K562 (cell line): ENCODE measurements at regions not wholly inside any gene's neighbourhood (a gene's known extent, or its start where the extent isn't known, plus 50 kb on each side); places are given as distances from the start of the nearest gene placed in this dataset.

Source experiments
- ATAC-seq: fragments of 200-7000 bp; cut with Tn5 transposase; 3 replicates; pipeline ENCODE4 v1.9.1; 2020; ENCODE audit warnings: moderate library complexity
- BruUV-seq: library from RNA; stranded (reverse); fragments of 400-500 nt; replicated peaks from 2 replicates; lab custom pipeline; 2021; lab: Mats Ljungman, UMichigan
- CTCF ChIA-PET: fragments of 300-600 bp; formaldehyde crosslinking; extraction: SDS; loops from one replicate; lab custom pipeline; 2021; ENCODE audit warnings: low intra/inter-chr PET ratio; lab: Yijun Ruan, JAX
- POLR2A ChIA-PET: fragments of 300-600, 350-650 bp; sonication (Branson Sonifier 250); formaldehyde crosslinking; extraction: SDS; loops from one replicate; lab custom pipeline; 2021; ENCODE audit warnings: antibody characterized with exemption, inconsistent platforms; lab: Yijun Ruan, JAX
- DNase-seq, 4 experiments: peaks; one replicate each; pipeline versions ENCODE4 v3.0.0 to v3.0.0-alpha.2; 2011 to 2018; ENCODE audit warnings: low spot score in 3 of 4, mixed read lengths in 3 of 4; ENCODE audit errors: extremely low read depth in 1 of 4
- FAIRE-seq: peaks from 2 replicates; lab custom pipeline; 2011; peaks lifted over from hg19 to GRCh38; lab: Jason Lieb, UNC
- H2AFZ ChIP-seq: 2 replicates; pipeline ENCODE4 v1.6.0; 2011; ENCODE audit warnings: low read depth, low read length, control low read depth, inconsistent platforms
- H3K27ac ChIP-seq: fragments of 200-600 bp; 3 replicates; pipeline ENCODE4 v1.8.0; 2011; ENCODE audit warnings: low read depth, mild to moderate bottlenecking, control low read depth, inconsistent platforms, low read length, moderate library complexity, mixed read lengths; ENCODE audit errors: extremely low read depth
- H3K27me3 ChIP-seq, 2 experiments: fragments of 300-600 bp in 1 of 2; 2 replicates in 1 of 2; 3 replicates in 1 of 2; pipeline versions ENCODE4 v1.6.0 to v1.8.0; 2011; ENCODE audit warnings: inconsistent platforms in 2 of 2, low read length in 2 of 2, mild to moderate bottlenecking in 1 of 2, mixed read lengths in 1 of 2, moderate library complexity in 1 of 2; ENCODE audit not compliant: control insufficient read depth in 2 of 2, insufficient read depth in 2 of 2
- H3K36me3 ChIP-seq: fragments of 300-600 bp; 3 replicates; pipeline ENCODE4 v1.8.0; 2011; ENCODE audit warnings: mild to moderate bottlenecking, low read length, inconsistent platforms; ENCODE audit not compliant: control insufficient read depth, insufficient read depth
- H3K4me1 ChIP-seq, 2 experiments: fragments of 200-600 bp in 1 of 2; replicated peaks in 1 of 2; 2 replicates in 1 of 2; 3 replicates in 1 of 2; pipeline versions ENCODE4 v1.5.1 to v1.8.0; 2011; ENCODE audit warnings: inconsistent platforms in 2 of 2, low read length in 2 of 2, mild to moderate bottlenecking in 1 of 2, mixed read lengths in 1 of 2, moderate library complexity in 1 of 2; ENCODE audit not compliant: control insufficient read depth in 2 of 2, insufficient read depth in 2 of 2
- H3K4me2 ChIP-seq: 2 replicates; pipeline ENCODE4 v1.6.1; 2011; ENCODE audit warnings: low read length, control low read depth, inconsistent platforms, mixed read lengths; ENCODE audit not compliant: insufficient read depth
- H3K4me3 ChIP-seq: fragments of 200-600 bp; sonication (generic), shearing (Covaris generic); 2 replicates; pipeline ENCODE4 v1.5.1; 2016; ENCODE audit warnings: control low read depth, inconsistent platforms
- H3K79me2 ChIP-seq: fragments of 200-600 bp; 3 replicates; pipeline ENCODE4 v1.8.0; 2011; ENCODE audit warnings: low read length, inconsistent platforms; ENCODE audit not compliant: control insufficient read depth, insufficient read depth
- H3K9ac ChIP-seq, 2 experiments: 2 replicates each; pipeline versions ENCODE4 v1.6.0 to v1.6.1; 2011; ENCODE audit warnings: low read depth in 2 of 2, low read length in 2 of 2, control low read depth in 1 of 2, inconsistent platforms in 1 of 2, mild to moderate bottlenecking in 1 of 2, mixed read lengths in 1 of 2; ENCODE audit not compliant: insufficient read depth in 1 of 2
- H3K9me1 ChIP-seq: one replicate; pipeline ENCODE4 v1.6.0; 2011; ENCODE audit warnings: inconsistent platforms, mild to moderate bottlenecking, low read length, moderate library complexity; ENCODE audit not compliant: control insufficient read depth, insufficient read depth
- H3K9me3 ChIP-seq: replicated peaks from 2 replicates; pipeline ENCODE4 v1.5.1; 2011; ENCODE audit warnings: low read depth, low read length, inconsistent platforms; ENCODE audit not compliant: control insufficient read depth, insufficient read depth
- H4K20me1 ChIP-seq: replicated peaks from 2 replicates; pipeline ENCODE4 v1.6.1; 2011; ENCODE audit warnings: low read length, inconsistent platforms, mixed read lengths; ENCODE audit not compliant: control insufficient read depth, insufficient read depth
- ARHGAP35 ChIP-seq: fragments of 450-650 bp; IDR thresholded peaks from 2 replicates; pipeline ENCODE4 v1.6.1; 2018; ENCODE audit not compliant: partially characterized antibody
- CHD1 ChIP-seq: fragments of 200-600 bp; sonication (generic); IDR thresholded peaks from one replicate; pipeline ENCODE4 v1.6.1; 2012; ENCODE audit warnings: mild to moderate bottlenecking, moderate library complexity, low read length, inconsistent platforms
- EP300 ChIP-seq: IDR thresholded peaks from 2 replicates; pipeline ENCODE4 v1.6.1; 2012; ENCODE audit warnings: low read length, improper control_type of control experiment
- FOSL1 ChIP-seq: fragments of 200-800 bp; sonication (Bioruptor generic); conservative IDR thresholded peaks from 2 replicates; pipeline ENCODE4 v1.6.1; 2016; ENCODE audit warnings: missing genetic modification characterization, missing compliant biosample characterization
- HMG20A ChIP-seq: fragments of 450-650 bp; formaldehyde crosslinking; conservative IDR thresholded peaks from 2 replicates; pipeline ENCODE4 v1.4.0; 2020; ENCODE audit warnings: mild to moderate bottlenecking, mixed read lengths
- KDM1A ChIP-seq, 2 experiments: fragments of 450-650 bp; IDR thresholded peaks; 2 replicates each; pipeline ENCODE4 v1.6.1; 2016; ENCODE audit warnings: mild to moderate bottlenecking in 2 of 2
- PKNOX1 ChIP-seq: fragments of 450-650 bp; IDR thresholded peaks from 2 replicates; pipeline ENCODE4 v1.6.1; 2016
- PML ChIP-seq: IDR thresholded peaks from 2 replicates; pipeline ENCODE4 v1.6.1; 2012; ENCODE audit warnings: low read length, inconsistent platforms
- POLR2H ChIP-seq: IDR thresholded peaks from 2 replicates; pipeline ENCODE4 v1.6.1; 2016; ENCODE audit warnings: missing genetic modification characterization, low read depth, mild to moderate bottlenecking, control low read depth, missing compliant biosample characterization, moderate library complexity
- RBM14 ChIP-seq: fragments of 200-400 bp; formaldehyde crosslinking; IDR thresholded peaks from 2 replicates; pipeline ENCODE4 v1.6.1; 2018; ENCODE audit warnings: low read depth, mild to moderate bottlenecking, low read length, moderate library complexity, borderline replicate concordance; ENCODE audit not compliant: insufficient read depth
- RNF2 ChIP-seq: sonication (generic); IDR thresholded peaks from 2 replicates; pipeline ENCODE4 v1.6.1; 2016
- XRCC3 ChIP-seq: fragments of 450-650 bp; IDR thresholded peaks from 2 replicates; pipeline ENCODE4 v1.6.1; 2017; ENCODE audit warnings: mild to moderate bottlenecking, moderate library complexity
- ZNF639 ChIP-seq, 2 experiments: fragments of 200-800 bp in 1 of 2; sonication (Bioruptor generic) in 1 of 2; sonication (generic) in 1 of 2; formaldehyde crosslinking in 1 of 2; IDR thresholded peaks in 1 of 2; conservative IDR thresholded peaks in 1 of 2; 2 replicates each; pipeline versions ENCODE4 v1.5.0 to v1.6.1; 2016 to 2020; ENCODE audit warnings: missing compliant biosample characterization in 1 of 2, missing genetic modification characterization in 1 of 2, missing genetic modification reagents in 1 of 2
- WGBS: fragments of 100-300 bp; shearing (Covaris generic); methylation state at CpG from one replicate; pipeline ENCODE4 v1.1.6; 2016; ENCODE audit warnings: low coverage, mixed read lengths; ENCODE audit not compliant: insufficient coverage; ENCODE audit errors: missing lambda C conversion rate; 5-methylcytosine and 5-hydroxymethylcytosine counted together
- in situ Hi-C: fragments of 300-500 bp; cut with MboI; formaldehyde crosslinking; loops from 4 replicates; pipeline ENCODE4 v1.15.0; 2018; ENCODE audit warnings: inconsistent platforms, mixed read lengths
- intact Hi-C: fragments of 100-400 bp; cut with micrococcal nuclease; formaldehyde crosslinking; loops from 2 replicates; pipeline ENCODE4 v1.14.2; 2022

- H3K9me1 ChIP-seq: no peaks in the 10 kb centered on the region
- no peak overlapping the region for H2AFZ ChIP-seq
- WGBS: 2% methylated on average over 4 of the region's 4 CpGs
- ChIA-PET CTCF (interaction anchor here (0.6 kb wide), 1 partner anchor 205 kb away, joined by 3 read pairs; no protein-coding TSS in a partner anchor), POLR2A (interaction anchor here (1.1 kb wide), 1 partner anchor 11 kb away, joined by 3 read pairs; no protein-coding TSS in a partner anchor)
- no peaks in the 10 kb centered on the region for H3K36me3 ChIP-seq
- DNase-seq (no peak), FAIRE-seq (no peak), ATAC-seq (no peak)
- peaks cover 0 to 8% of the 10 kb centered on the region in 2 experiments; a peak in 3 of 5 replicates for H3K27me3 ChIP-seq
- no peak overlapping the region for H3K4me3 ChIP-seq
- H3K4me2 ChIP-seq: no peak overlapping the region
- no peaks in the 10 kb centered on the region for H3K9me3 ChIP-seq
- in situ Hi-C loops: no loop called here
- H3K4me1 ChIP-seq: no peaks in the 10 kb centered on the region
- no TSS peak for BruUV-seq
- intact Hi-C loops: no loop called here
- no peak overlapping the region for H3K9ac ChIP-seq
- H3K79me2 ChIP-seq: no peaks in the 10 kb centered on the region
- H4K20me1 ChIP-seq: no peaks in the 10 kb centered on the region
- no peak overlapping the region for H3K27ac ChIP-seq
- TF ChIP-seq FOSL1 (tag): 0 out of 2 replicates have a peak, but pooled peaks have one; percentile 34
- TF ChIP-seq POLR2H (tag): no peak
Observed at GRCh38 chr1:185500001-185500626, 183.1 kb upstream of the IVNS1ABP start.

GRCh38 chr1:185498207-185498606 is 181.2 kb upstream of the IVNS1ABP start:
- Histone ChIP-seq H3K27me3 (peaks cover 0 to 8% of the 10 kb centered on the region in 2 experiments; a peak in 3 of 5 replicates), H3K9ac (no peak overlapping the region), H3K4me1 (no peaks in the 10 kb centered on the region), H3K9me1 (no peaks in the 10 kb centered on the region), H3K36me3 (no peaks in the 10 kb centered on the region), H3K9me3 (no peaks in the 10 kb centered on the region), H3K27ac (no peak overlapping the region), H3K79me2 (no peaks in the 10 kb centered on the region), H3K4me2 (no peak overlapping the region), H2AFZ (no peak overlapping the region), H3K4me3 (no peak overlapping the region), H4K20me1 (no peaks in the 10 kb centered on the region)
- FAIRE-seq: no peak
- ChIA-PET POLR2A (interaction anchor here (1.3 kb wide), 1 partner anchor 14 kb away, joined by 3 read pairs; no protein-coding TSS in a partner anchor), CTCF (no interaction called here)
- BruUV-seq: no TSS peak
- TF ChIP-seq RBM14: no peak
- TF ChIP-seq XRCC3: no peak
- TF ChIP-seq HMG20A (CRISPR knock-in tag): no peak
- TF ChIP-seq CHD1: no peak
- no peak for TF ChIP-seq PML
- TF ChIP-seq PKNOX1: no peak
- no peak for TF ChIP-seq ARHGAP35
- TF ChIP-seq EP300: no peak
- no peak for TF ChIP-seq RNF2
- TF ChIP-seq ZNF639 (CRISPR knock-in tag; conservative IDR thresholded peaks at IDR 0.05 in 1 of 2, IDR thresholded peaks at IDR 0.05 in 1 of 2): no peak
- no peak for TF ChIP-seq KDM1A (IDR thresholded peaks at IDR 0.05)
- intact Hi-C loops (no loop called here), in situ Hi-C loops (no loop called here)
- WGBS: 0% methylated on average over 2 of the region's 2 CpGs
- ATAC-seq: no peak
- DNase-seq: no peak
